HEK293 (cell line): ENCODE measurements at regions not wholly inside any gene's neighbourhood (a gene's known extent, or its start where the extent isn't known, plus 50 kb on each side); places are given as distances from the start of the nearest gene placed in this dataset.

ENCODE experiments used
- CTCF ChIA-PET: fragments of 350-600 bp; formaldehyde crosslinking; extraction: SDS; loops from one replicate; lab custom pipeline; 2021; ENCODE audit warnings: antibody characterized with exemption; lab: Yijun Ruan, JAX
- POLR2A ChIA-PET: fragments of 300-600 bp; formaldehyde crosslinking; extraction: SDS; loops from one replicate; lab custom pipeline; 2020; ENCODE audit warnings: antibody characterized with exemption, inconsistent platforms; lab: Yijun Ruan, JAX
- H3K27ac ChIP-seq: fragments of 200-500 bp; sonication (Bioruptor generic); 2 replicates; pipeline ENCODE4 v1.5.1; 2014; ENCODE audit warnings: low read depth, low read length, control low read depth, inconsistent platforms; ENCODE audit errors: extremely low read depth
- H3K36me3 ChIP-seq, 2 experiments: fragments of 200-500 bp in 1 of 2; sonication (Bioruptor generic) in 1 of 2; 1 replicate in 1 of 2; 2 replicates in 1 of 2; pipeline ENCODE4 v1.5.1; 2014 to 2017; ENCODE audit warnings: inconsistent platforms in 2 of 2, low read length in 2 of 2; ENCODE audit not compliant: control insufficient read depth in 2 of 2, insufficient read depth in 1 of 2
- H3K4me1 ChIP-seq: fragments of 200-500 bp; sonication (Bioruptor generic); 2 replicates; pipeline ENCODE4 v1.5.1; 2014; ENCODE audit warnings: mild to moderate bottlenecking, low read length, inconsistent platforms; ENCODE audit not compliant: control insufficient read depth, insufficient read depth
- H3K4me3 ChIP-seq: 2 replicates; pipeline ENCODE4 v1.5.1; 2011; ENCODE audit warnings: low read depth, mild to moderate bottlenecking, control low read depth, low read length, moderate library complexity
- H3K9me3 ChIP-seq: fragments of 200-500 bp; sonication (Bioruptor generic); 2 replicates; pipeline ENCODE4 v1.5.1; 2014; ENCODE audit warnings: low read depth, low read length, inconsistent platforms; ENCODE audit not compliant: control insufficient read depth, insufficient read depth
- GLI2 ChIP-seq: fragments of 450-650 bp; formaldehyde crosslinking; IDR thresholded peaks from 2 replicates; pipeline ENCODE4; 2017; ENCODE audit warnings: missing biosample characterization, missing genetic modification characterization, low read depth, borderline replicate concordance
- OSR2 ChIP-seq: fragments of 450-650 bp; formaldehyde crosslinking; IDR thresholded peaks from 2 replicates; pipeline ENCODE4 v1.5.1; 2016; ENCODE audit warnings: missing biosample characterization, missing genetic modification characterization
- REPIN1 ChIP-seq: fragments of 450-650 bp; formaldehyde crosslinking; IDR thresholded peaks from 2 replicates; pipeline ENCODE4 v1.5.1; 2017; ENCODE audit warnings: missing biosample characterization, missing genetic modification characterization, low read depth
- SCRT1 ChIP-seq: fragments of 450-650 bp; formaldehyde crosslinking; IDR thresholded peaks from 2 replicates; pipeline ENCODE4 v1.5.1; 2016; ENCODE audit warnings: missing biosample characterization, missing genetic modification characterization, borderline replicate concordance
- SP3 ChIP-seq: fragments of 450-650 bp; formaldehyde crosslinking; IDR thresholded peaks from 2 replicates; pipeline ENCODE4 v1.5.1; 2016; ENCODE audit warnings: missing biosample characterization, missing genetic modification characterization
- ZBTB17 ChIP-seq: fragments of 450-650 bp; formaldehyde crosslinking; IDR thresholded peaks from 2 replicates; pipeline ENCODE4 v1.5.1; 2016; ENCODE audit warnings: missing biosample characterization, missing genetic modification characterization
- ZBTB21 ChIP-seq: fragments of 450-650 bp; formaldehyde crosslinking; IDR thresholded peaks from 2 replicates; pipeline ENCODE4 v1.5.1; 2017; ENCODE audit warnings: missing biosample characterization, missing genetic modification characterization
- ZBTB7A ChIP-seq: fragments of 450-650 bp; formaldehyde crosslinking; IDR thresholded peaks from 2 replicates; pipeline ENCODE4 v1.5.1; 2016; ENCODE audit warnings: low read depth, missing biosample characterization, missing genetic modification characterization
- ZFHX2 ChIP-seq: fragments of 450-650 bp; formaldehyde crosslinking; conservative IDR thresholded peaks from 2 replicates; pipeline ENCODE4 v1.5.1; 2016; ENCODE audit warnings: missing biosample characterization, missing genetic modification characterization
- ZNF121 ChIP-seq: fragments of 450-650 bp; formaldehyde crosslinking; IDR thresholded peaks from 2 replicates; pipeline ENCODE4 v1.5.1; 2016; ENCODE audit warnings: missing biosample characterization, missing genetic modification characterization
- ZNF157 ChIP-seq: fragments of 450-650 bp; formaldehyde crosslinking; IDR thresholded peaks from 2 replicates; pipeline ENCODE4 v1.5.1; 2016; ENCODE audit warnings: missing biosample characterization, missing genetic modification characterization
- ZNF223 ChIP-seq: fragments of 450-650 bp; formaldehyde crosslinking; IDR thresholded peaks from 2 replicates; pipeline ENCODE4 v1.5.1; 2016; ENCODE audit warnings: missing biosample characterization, missing genetic modification characterization
- ZNF391 ChIP-seq: fragments of 450-650 bp; formaldehyde crosslinking; IDR thresholded peaks from 2 replicates; pipeline ENCODE4 v1.5.1; 2016; ENCODE audit warnings: low read depth, missing biosample characterization, missing genetic modification characterization, borderline replicate concordance
- ZNF394 ChIP-seq: fragments of 450-650 bp; formaldehyde crosslinking; IDR thresholded peaks from 2 replicates; pipeline ENCODE4 v1.5.1; 2016; ENCODE audit warnings: missing biosample characterization, missing genetic modification characterization, mild to moderate bottlenecking, moderate library complexity, borderline replicate concordance
- ZNF426 ChIP-seq: fragments of 450-650 bp; formaldehyde crosslinking; IDR thresholded peaks from 2 replicates; pipeline ENCODE4 v1.5.1; 2017; ENCODE audit warnings: missing biosample characterization, missing genetic modification characterization, mild to moderate bottlenecking, inconsistent platforms, moderate library complexity
- ZNF501 ChIP-seq: fragments of 450-650 bp; formaldehyde crosslinking; IDR thresholded peaks from 2 replicates; pipeline ENCODE4 v1.5.1; 2016; ENCODE audit warnings: missing biosample characterization, missing genetic modification characterization
- ZNF530 ChIP-seq: fragments of 450-650 bp; formaldehyde crosslinking; IDR thresholded peaks from 2 replicates; pipeline ENCODE4 v1.5.1; 2016; ENCODE audit warnings: low read depth, missing biosample characterization, missing genetic modification characterization
- ZNF549 ChIP-seq: fragments of 450-650 bp; IDR thresholded peaks from 2 replicates; pipeline ENCODE4 v1.5.1; 2018; ENCODE audit warnings: missing biosample characterization, missing genetic modification characterization, mild to moderate bottlenecking, inconsistent platforms, moderate library complexity
- ZNF561 ChIP-seq: fragments of 450-650 bp; IDR thresholded peaks from 2 replicates; pipeline ENCODE4 v1.5.1; 2018; ENCODE audit warnings: missing biosample characterization, missing genetic modification characterization, borderline replicate concordance
- ZNF623 ChIP-seq: fragments of 450-650 bp; formaldehyde crosslinking; IDR thresholded peaks from 2 replicates; pipeline ENCODE4 v1.5.1; 2016; ENCODE audit warnings: missing biosample characterization, missing genetic modification characterization
- ZNF658 ChIP-seq: fragments of 450-650 bp; formaldehyde crosslinking; IDR thresholded peaks from 2 replicates; pipeline ENCODE4; 2016; ENCODE audit warnings: missing biosample characterization, missing genetic modification characterization
- ZNF660 ChIP-seq: fragments of 450-650 bp; IDR thresholded peaks from 2 replicates; pipeline ENCODE4 v1.5.1; 2018; ENCODE audit warnings: missing biosample characterization, mild to moderate bottlenecking, missing genetic modification characterization
- ZNF670 ChIP-seq: fragments of 450-650 bp; formaldehyde crosslinking; IDR thresholded peaks from 2 replicates; pipeline ENCODE4 v1.5.1; 2016; ENCODE audit warnings: missing biosample characterization, missing genetic modification characterization, low read depth
- TF ChIP-seq, protein P1 (sequence below): fragments of 450-650 bp; formaldehyde crosslinking; IDR thresholded peaks from 2 replicates; pipeline ENCODE4 v1.5.1; 2016; ENCODE audit warnings: missing biosample characterization, missing genetic modification characterization
- TF ChIP-seq, protein P2 (sequence below): fragments of 450-650 bp; formaldehyde crosslinking; IDR thresholded peaks from 2 replicates; pipeline ENCODE4 v1.5.1; 2016; ENCODE audit warnings: missing biosample characterization, missing genetic modification characterization
- TF ChIP-seq, protein P3 (sequence below): fragments of 450-650 bp; formaldehyde crosslinking; IDR thresholded peaks from 2 replicates; pipeline ENCODE4 v1.5.1; 2016; ENCODE audit warnings: missing biosample characterization, missing genetic modification characterization
- TF ChIP-seq, protein P4 (sequence below): fragments of 450-650 bp; formaldehyde crosslinking; IDR thresholded peaks from 2 replicates; pipeline ENCODE4 v1.5.1; 2016; ENCODE audit warnings: missing biosample characterization, missing genetic modification characterization, low read depth
- TF ChIP-seq, protein P5 (sequence below): fragments of 450-650 bp; formaldehyde crosslinking; IDR thresholded peaks from 2 replicates; pipeline ENCODE4 v1.5.1; 2016; ENCODE audit warnings: missing biosample characterization, missing genetic modification characterization
- TF ChIP-seq, protein P6 (sequence below): fragments of 450-650 bp; formaldehyde crosslinking; IDR thresholded peaks from 2 replicates; pipeline ENCODE4 v1.5.1; 2016; ENCODE audit warnings: missing biosample characterization, missing genetic modification characterization

DNA sequence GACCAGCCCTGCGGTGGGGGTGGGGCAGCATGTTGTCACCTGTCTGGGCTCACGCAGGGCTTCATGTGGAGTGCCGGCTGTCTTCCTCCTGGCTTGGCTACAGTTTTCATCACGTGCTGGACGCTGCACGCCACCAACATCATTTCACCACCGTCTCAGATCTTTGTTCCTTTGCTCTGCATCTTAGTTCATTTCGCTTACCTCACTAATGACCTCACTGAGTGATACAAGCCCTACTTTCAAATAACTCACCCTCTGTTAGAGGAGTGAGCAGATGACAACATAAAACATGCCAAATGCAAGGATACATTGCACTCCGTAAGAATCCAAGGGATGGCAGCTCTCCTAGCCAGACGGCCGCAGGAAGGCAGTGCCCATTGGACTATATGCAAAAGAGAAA is 527.5 kb downstream of the GALR1 start:
- H3K4me3 ChIP-seq, result no peak overlapping the region
- H3K9me3 ChIP-seq, result no peaks in the 10 kb centered on the region
- POLR2A ChIA-PET, result no interaction called here
- H3K27ac ChIP-seq, result no peak overlapping the region
- H3K36me3 ChIP-seq, result no peaks in the 10 kb centered on the region
- no peaks in the 10 kb centered on the region for H3K4me1 ChIP-seq
- TF ChIP-seq SCRT1 (no peak), ZNF660 (no peak), ZBTB17 (tag by site-specific recombination) (no peak), ZNF394 (tag by site-specific recombination) (no peak), ZNF530 (no peak), ZBTB21 (tag by site-specific recombination) (no peak), ZFHX2 (tag by site-specific recombination) (no peak), ZNF623 (tag by site-specific recombination) (no peak), ZNF223 (no peak), ZNF658 (tag by site-specific recombination) (no peak), ZNF561 (tag by site-specific recombination) (no peak), ZNF549 (no peak), GLI2 (tag by site-specific recombination) (no peak), ZNF670 (tag by site-specific recombination) (no peak), ZBTB7A (tag by site-specific recombination) (no peak)
- TF ChIP-seq, protein P1, sequence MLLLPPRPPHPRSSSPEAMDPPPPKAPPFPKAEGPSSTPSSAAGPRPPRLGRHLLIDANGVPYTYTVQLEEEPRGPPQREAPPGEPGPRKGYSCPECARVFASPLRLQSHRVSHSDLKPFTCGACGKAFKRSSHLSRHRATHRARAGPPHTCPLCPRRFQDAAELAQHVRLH (tag by site-specific recombination), result no peak
- TF ChIP-seq, protein P2, sequence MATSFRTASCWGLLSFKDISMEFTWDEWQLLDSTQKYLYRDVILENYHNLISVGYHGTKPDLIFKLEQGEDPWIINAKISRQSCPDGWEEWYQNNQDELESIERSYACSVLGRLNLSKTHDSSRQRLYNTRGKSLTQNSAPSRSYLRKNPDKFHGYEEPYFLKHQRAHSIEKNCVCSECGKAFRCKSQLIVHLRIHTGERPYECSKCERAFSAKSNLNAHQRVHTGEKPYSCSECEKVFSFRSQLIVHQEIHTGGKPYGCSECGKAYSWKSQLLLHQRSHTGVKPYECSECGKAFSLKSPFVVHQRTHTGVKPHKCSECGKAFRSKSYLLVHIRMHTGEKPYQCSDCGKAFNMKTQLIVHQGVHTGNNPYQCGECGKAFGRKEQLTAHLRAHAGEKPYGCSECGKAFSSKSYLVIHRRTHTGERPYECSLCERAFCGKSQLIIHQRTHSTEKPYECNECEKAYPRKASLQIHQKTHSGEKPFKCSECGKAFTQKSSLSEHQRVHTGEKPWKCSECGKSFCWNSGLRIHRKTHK (tag by site-specific recombination), result no peak
- TF ChIP-seq, protein P3, sequence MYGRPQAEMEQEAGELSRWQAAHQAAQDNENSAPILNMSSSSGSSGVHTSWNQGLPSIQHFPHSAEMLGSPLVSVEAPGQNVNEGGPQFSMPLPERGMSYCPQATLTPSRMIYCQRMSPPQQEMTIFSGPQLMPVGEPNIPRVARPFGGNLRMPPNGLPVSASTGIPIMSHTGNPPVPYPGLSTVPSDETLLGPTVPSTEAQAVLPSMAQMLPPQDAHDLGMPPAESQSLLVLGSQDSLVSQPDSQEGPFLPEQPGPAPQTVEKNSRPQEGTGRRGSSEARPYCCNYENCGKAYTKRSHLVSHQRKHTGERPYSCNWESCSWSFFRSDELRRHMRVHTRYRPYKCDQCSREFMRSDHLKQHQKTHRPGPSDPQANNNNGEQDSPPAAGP (tag by site-specific recombination), result no peak
- CTCF ChIA-PET, result interaction anchor here (0.9 kb wide), 1 partner anchor 12 kb away, joined by 3 read pairs; no protein-coding TSS in a partner anchor

DNA sequence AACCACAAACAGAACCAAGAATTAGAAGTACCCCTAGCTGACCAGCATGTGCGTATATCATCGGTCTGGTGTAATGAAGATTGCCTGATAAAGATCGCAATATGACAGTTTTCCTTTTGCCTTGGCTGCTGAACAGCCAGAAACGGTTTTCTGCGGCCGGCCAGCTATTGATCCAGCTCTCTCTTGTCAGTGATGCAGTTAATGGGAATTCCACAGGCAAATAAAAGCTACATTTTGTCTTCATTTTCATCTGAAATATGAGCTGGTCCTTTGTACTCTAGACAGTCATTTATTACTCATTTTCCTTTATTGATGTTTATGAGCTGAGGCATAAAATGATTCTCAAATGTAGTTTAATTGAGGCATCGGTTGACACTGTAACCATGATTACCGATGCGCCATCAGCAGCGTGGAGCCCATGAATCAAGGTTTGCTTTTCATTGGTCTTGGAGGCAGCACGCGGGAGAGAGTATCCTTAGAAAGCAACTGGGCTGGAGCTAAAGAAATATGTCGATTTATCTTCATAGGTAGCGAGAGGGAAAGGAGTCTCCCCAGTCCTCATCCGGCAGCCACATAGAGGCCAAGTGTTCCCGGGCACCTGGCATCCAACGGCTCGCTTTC is 535.2 kb downstream of the GALR1 start:
- H3K27ac ChIP-seq, result no peak overlapping the region
- POLR2A ChIA-PET, result no interaction called here
- CTCF ChIA-PET, result interaction anchor here (0.5 to 1.0 kb wide), 2 partner anchors 36 to 584 kb away, joined by 3 to 5 read pairs; no protein-coding TSS in a partner anchor
- TF ChIP-seq, protein P4, sequence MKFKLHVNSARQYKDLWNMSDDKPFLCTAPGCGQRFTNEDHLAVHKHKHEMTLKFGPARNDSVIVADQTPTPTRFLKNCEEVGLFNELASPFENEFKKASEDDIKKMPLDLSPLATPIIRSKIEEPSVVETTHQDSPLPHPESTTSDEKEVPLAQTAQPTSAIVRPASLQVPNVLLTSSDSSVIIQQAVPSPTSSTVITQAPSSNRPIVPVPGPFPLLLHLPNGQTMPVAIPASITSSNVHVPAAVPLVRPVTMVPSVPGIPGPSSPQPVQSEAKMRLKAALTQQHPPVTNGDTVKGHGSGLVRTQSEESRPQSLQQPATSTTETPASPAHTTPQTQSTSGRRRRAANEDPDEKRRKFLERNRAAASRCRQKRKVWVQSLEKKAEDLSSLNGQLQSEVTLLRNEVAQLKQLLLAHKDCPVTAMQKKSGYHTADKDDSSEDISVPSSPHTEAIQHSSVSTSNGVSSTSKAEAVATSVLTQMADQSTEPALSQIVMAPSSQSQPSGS, result no peak
- TF ChIP-seq REPIN1, result no peak
- TF ChIP-seq OSR2 (tag by site-specific recombination), result no peak
- no peak for TF ChIP-seq ZNF501 (tag by site-specific recombination)
- TF ChIP-seq, protein P5, sequence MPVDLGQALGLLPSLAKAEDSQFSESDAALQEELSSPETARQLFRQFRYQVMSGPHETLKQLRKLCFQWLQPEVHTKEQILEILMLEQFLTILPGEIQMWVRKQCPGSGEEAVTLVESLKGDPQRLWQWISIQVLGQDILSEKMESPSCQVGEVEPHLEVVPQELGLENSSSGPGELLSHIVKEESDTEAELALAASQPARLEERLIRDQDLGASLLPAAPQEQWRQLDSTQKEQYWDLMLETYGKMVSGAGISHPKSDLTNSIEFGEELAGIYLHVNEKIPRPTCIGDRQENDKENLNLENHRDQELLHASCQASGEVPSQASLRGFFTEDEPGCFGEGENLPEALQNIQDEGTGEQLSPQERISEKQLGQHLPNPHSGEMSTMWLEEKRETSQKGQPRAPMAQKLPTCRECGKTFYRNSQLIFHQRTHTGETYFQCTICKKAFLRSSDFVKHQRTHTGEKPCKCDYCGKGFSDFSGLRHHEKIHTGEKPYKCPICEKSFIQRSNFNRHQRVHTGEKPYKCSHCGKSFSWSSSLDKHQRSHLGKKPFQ, result no peak
- TF ChIP-seq, protein P6, sequence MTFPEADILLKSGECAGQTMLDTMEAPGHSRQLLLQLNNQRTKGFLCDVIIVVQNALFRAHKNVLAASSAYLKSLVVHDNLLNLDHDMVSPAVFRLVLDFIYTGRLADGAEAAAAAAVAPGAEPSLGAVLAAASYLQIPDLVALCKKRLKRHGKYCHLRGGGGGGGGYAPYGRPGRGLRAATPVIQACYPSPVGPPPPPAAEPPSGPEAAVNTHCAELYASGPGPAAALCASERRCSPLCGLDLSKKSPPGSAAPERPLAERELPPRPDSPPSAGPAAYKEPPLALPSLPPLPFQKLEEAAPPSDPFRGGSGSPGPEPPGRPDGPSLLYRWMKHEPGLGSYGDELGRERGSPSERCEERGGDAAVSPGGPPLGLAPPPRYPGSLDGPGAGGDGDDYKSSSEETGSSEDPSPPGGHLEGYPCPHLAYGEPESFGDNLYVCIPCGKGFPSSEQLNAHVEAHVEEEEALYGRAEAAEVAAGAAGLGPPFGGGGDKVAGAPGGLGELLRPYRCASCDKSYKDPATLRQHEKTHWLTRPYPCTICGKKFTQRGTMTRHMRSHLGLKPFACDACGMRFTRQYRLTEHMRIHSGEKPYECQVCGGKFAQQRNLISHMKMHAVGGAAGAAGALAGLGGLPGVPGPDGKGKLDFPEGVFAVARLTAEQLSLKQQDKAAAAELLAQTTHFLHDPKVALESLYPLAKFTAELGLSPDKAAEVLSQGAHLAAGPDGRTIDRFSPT (tag by site-specific recombination), result no peak
- no peak for TF ChIP-seq ZNF157 (tag by site-specific recombination)
- no peak for TF ChIP-seq ZNF426 (tag by site-specific recombination)
- TF ChIP-seq SP3, result no peak
- TF ChIP-seq ZNF391 (tag by site-specific recombination), result no peak
- TF ChIP-seq ZNF121, result no peak

More for the DNA sequence above, 535.2 kb downstream of the GALR1 start:
- Histone ChIP-seq H3K36me3 (no peaks in the 10 kb centered on the region), H3K4me3 (no peak overlapping the region), H3K9me3 (no peaks in the 10 kb centered on the region), H3K4me1 (no peaks in the 10 kb centered on the region)
